Liver (tissue), 8 donors: ENCODE measurements at regions not wholly inside any gene's neighbourhood (a gene's known extent, or its start where the extent isn't known, plus 50 kb on each side); places are given as distances from the start of the nearest gene placed in this dataset.

Experiments used
- DNase-seq: peaks from one replicate; pipeline ENCODE4 v3.0.0-alpha.2; 2017; ENCODE audit warnings: low spot score
- H3K27ac ChIP-seq, 2 donors: one replicate each; pipeline ENCODE4 v1.7.0; 2013; ENCODE audit warnings: inconsistent platforms in 2 of 2, low read length in 2 of 2, control low read depth in 1 of 2, low read depth in 1 of 2, mild to moderate bottlenecking in 1 of 2
- H3K27me3 ChIP-seq, 4 donors: one replicate each; pipeline versions ENCODE4 v1.6.1 to v1.7.0; 2013; ENCODE audit warnings: low read length in 3 of 4, inconsistent platforms in 1 of 4, mild to moderate bottlenecking in 1 of 4, moderate library complexity in 1 of 4; ENCODE audit not compliant: control insufficient read depth in 4 of 4, insufficient read depth in 4 of 4
- H3K36me3 ChIP-seq, 4 donors: one replicate each; pipeline versions ENCODE4 v1.6.1 to v1.7.0; 2013; ENCODE audit warnings: low read length in 3 of 4, mild to moderate bottlenecking in 3 of 4, low read depth in 1 of 4, moderate library complexity in 1 of 4; ENCODE audit not compliant: control insufficient read depth in 4 of 4, insufficient read depth in 3 of 4
- H3K4me1 ChIP-seq, 4 donors: one replicate each; pipeline versions ENCODE4 v1.6.1 to v1.7.0; 2013; ENCODE audit warnings: low read length in 3 of 4, mild to moderate bottlenecking in 3 of 4, moderate library complexity in 1 of 4; ENCODE audit not compliant: control insufficient read depth in 4 of 4, insufficient read depth in 4 of 4
- H3K4me3 ChIP-seq, 3 donors: one replicate each; pipeline versions ENCODE4 v1.6.1 to v1.7.0; 2013; ENCODE audit warnings: low read length in 3 of 3, control low read depth in 1 of 3, low read depth in 1 of 3, mild to moderate bottlenecking in 1 of 3
- H3K9ac ChIP-seq, 2 donors: one replicate each; pipeline ENCODE4 v1.7.0; 2013; ENCODE audit warnings: low read length in 2 of 2, mild to moderate bottlenecking in 2 of 2, moderate library complexity in 2 of 2, control low read depth in 1 of 2, low read depth in 1 of 2
- H3K9me3 ChIP-seq, 4 donors: one replicate each; pipeline versions ENCODE4 v1.6.1 to v1.7.0; 2013; ENCODE audit warnings: low read length in 3 of 4; ENCODE audit not compliant: control insufficient read depth in 4 of 4
- EGR1 ChIP-seq, 2 donors: IDR thresholded peaks; 2 replicates each; pipeline ENCODE4 v1.6.1; 2016 to 2018; ENCODE audit warnings: antibody characterized with exemption in 2 of 2, low read depth in 2 of 2
- FOXA1 ChIP-seq: IDR thresholded peaks from 2 replicates; pipeline ENCODE4 v1.6.1; 2016; ENCODE audit warnings: antibody characterized with exemption
- FOXA2 ChIP-seq: IDR thresholded peaks from 2 replicates; pipeline ENCODE4 v1.6.1; 2016; ENCODE audit warnings: antibody characterized with exemption
- GABPA ChIP-seq, 2 donors: IDR thresholded peaks in 1 of 2; conservative IDR thresholded peaks in 1 of 2; 2 replicates each; pipeline ENCODE4 v1.6.1; 2016; ENCODE audit warnings: antibody characterized with exemption in 2 of 2, mild to moderate bottlenecking in 1 of 2, moderate library complexity in 1 of 2
- HNF4A ChIP-seq, 2 donors: conservative IDR thresholded peaks; 2 replicates each; pipeline ENCODE4 v1.6.1; 2016; ENCODE audit warnings: antibody characterized with exemption in 2 of 2, mild to moderate bottlenecking in 2 of 2
- HNF4G ChIP-seq: IDR thresholded peaks from 2 replicates; pipeline ENCODE4 v1.6.1; 2016; ENCODE audit warnings: antibody characterized with exemption
- JUND ChIP-seq, 2 donors: IDR thresholded peaks; 2 replicates each; pipeline ENCODE4 v1.6.1; 2016; ENCODE audit warnings: antibody characterized with exemption in 2 of 2
- NR2F2 ChIP-seq: IDR thresholded peaks from 2 replicates; pipeline ENCODE4 v1.6.1; 2016; ENCODE audit warnings: antibody characterized with exemption
- RAD21 ChIP-seq, 2 donors: IDR thresholded peaks; 2 replicates each; pipeline ENCODE4 v1.6.1; 2016; ENCODE audit warnings: antibody characterized with exemption in 2 of 2, mild to moderate bottlenecking in 2 of 2
- RXRA ChIP-seq, 2 donors: IDR thresholded peaks; 2 replicates each; pipeline ENCODE4 v1.6.1; 2017 to 2018; ENCODE audit warnings: antibody characterized with exemption in 2 of 2, mild to moderate bottlenecking in 1 of 2
- SP1 ChIP-seq: IDR thresholded peaks from 2 replicates; pipeline ENCODE4 v1.6.1; 2018; ENCODE audit warnings: antibody characterized with exemption, mild to moderate bottlenecking
- TAF1 ChIP-seq: conservative IDR thresholded peaks from 2 replicates; pipeline ENCODE4 v1.6.1; 2016; ENCODE audit warnings: antibody characterized with exemption, mild to moderate bottlenecking
- YY1 ChIP-seq: IDR thresholded peaks from 2 replicates; pipeline ENCODE4 v1.6.1; 2016; ENCODE audit warnings: antibody characterized with exemption, mild to moderate bottlenecking
- WGBS: extraction: QIAGEN DNeasy Blood & Tissue Kit; methylation state at CpG from one replicate; pipeline ENCODE4 v1.1.7; 2013; 5-methylcytosine and 5-hydroxymethylcytosine counted together
- TF ChIP-seq, protein P1 (sequence below): IDR thresholded peaks from 2 replicates; pipeline ENCODE4 v1.6.1; 2016; ENCODE audit warnings: antibody characterized with exemption
- TF ChIP-seq, protein P2 (sequence below): fragments of 150-350 bp; IDR thresholded peaks from 2 replicates; pipeline ENCODE4 v1.5.1; 2017; ENCODE audit warnings: improper control_type of control experiment, low read depth, low read length; ENCODE audit not compliant: missing input control
- TF ChIP-seq, protein P3 (sequence below): IDR thresholded peaks from 2 replicates; pipeline ENCODE4 v1.6.1; 2016; ENCODE audit warnings: antibody characterized with exemption, mild to moderate bottlenecking
- TF ChIP-seq, protein P4 (sequence below): IDR thresholded peaks from 2 replicates; pipeline ENCODE4 v1.6.1; 2016; ENCODE audit warnings: antibody characterized with exemption
- TF ChIP-seq, protein P5 (sequence below): IDR thresholded peaks from 2 replicates; pipeline ENCODE4 v1.6.1; 2016; ENCODE audit warnings: antibody characterized with exemption
- donor health status: healthy.
- donor health status: healthy.
- donor health status: healthy.
- donor health status: healthy.
- donor health status: healthy.

DNA sequence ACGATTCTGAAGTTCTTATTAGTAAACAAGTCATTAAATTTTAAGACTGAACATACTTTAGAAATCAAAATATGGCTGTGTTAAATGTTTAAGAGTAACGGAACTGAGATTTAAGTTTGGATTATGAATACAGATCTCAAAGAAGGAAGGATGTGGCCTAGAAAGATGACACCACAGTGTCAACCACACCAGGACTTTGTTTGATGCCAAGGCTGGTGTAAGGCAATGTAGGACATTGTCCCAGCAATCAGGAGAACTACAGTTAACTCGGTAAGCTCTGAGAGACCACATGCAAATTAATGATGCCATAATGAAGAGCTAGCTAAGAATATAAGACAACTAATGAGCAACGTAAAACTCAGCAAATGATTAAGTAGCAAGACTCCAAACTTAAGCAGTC, 932.9 kb downstream of the ADGRL2 start:
- DNase-seq: no peak
- no peak overlapping the region for H3K27ac ChIP-seq
- no peak overlapping the region for H3K4me3 ChIP-seq
- H3K27me3 ChIP-seq: no peaks in the 10 kb centered on the region
- 84% methylated on average over 4 of the region's 4 CpGs for WGBS
- no peak overlapping the region for H3K9ac ChIP-seq
- H3K9me3 ChIP-seq: peaks cover 0 to 9% (median 5%) of the 10 kb centered on the region in 4 donors
- H3K36me3 ChIP-seq: no peaks in the 10 kb centered on the region
- H3K4me1 ChIP-seq: no peaks in the 10 kb centered on the region
- no peak for TF ChIP-seq JUND (IDR thresholded peaks at IDR 0.05)
- TF ChIP-seq HNF4A (conservative IDR thresholded peaks at IDR 0.05): no peak
- no peak for TF ChIP-seq GABPA (IDR thresholded peaks at IDR 0.05 in 1 of 2, conservative IDR thresholded peaks at IDR 0.05 in 1 of 2)
- no peak for TF ChIP-seq TAF1

DNA sequence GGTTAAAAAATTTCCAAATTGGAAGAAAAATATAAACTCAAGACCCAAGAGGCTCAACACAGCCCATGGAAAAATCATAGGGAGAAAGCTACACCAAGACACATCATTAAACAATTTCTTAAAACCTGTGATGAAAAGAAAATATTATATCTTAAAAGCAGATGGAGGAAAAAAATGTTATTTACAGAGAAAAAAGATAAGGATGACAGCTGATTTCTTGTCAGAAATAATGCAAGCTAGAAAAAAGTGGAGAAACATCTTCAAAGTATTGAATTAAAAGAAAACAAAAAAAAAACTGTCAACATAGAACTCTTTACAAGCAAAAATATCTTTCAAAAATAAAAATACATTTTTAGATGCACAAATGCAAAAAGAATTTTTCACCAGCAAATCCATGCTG, 930.5 kb downstream of the ADGRL2 start:
- Histone ChIP-seq H3K4me3 (no peak overlapping the region), H3K27me3 (no peaks in the 10 kb centered on the region), H3K27ac (no peak overlapping the region), H3K4me1 (peaks cover 0 to 2% (median 0%) of the 10 kb centered on the region in 4 donors), H3K36me3 (no peaks in the 10 kb centered on the region), H3K9me3 (peaks cover 0 to 9% (median 5%) of the 10 kb centered on the region in 4 donors), H3K9ac (no peak overlapping the region)
- TF ChIP-seq, protein P1, sequence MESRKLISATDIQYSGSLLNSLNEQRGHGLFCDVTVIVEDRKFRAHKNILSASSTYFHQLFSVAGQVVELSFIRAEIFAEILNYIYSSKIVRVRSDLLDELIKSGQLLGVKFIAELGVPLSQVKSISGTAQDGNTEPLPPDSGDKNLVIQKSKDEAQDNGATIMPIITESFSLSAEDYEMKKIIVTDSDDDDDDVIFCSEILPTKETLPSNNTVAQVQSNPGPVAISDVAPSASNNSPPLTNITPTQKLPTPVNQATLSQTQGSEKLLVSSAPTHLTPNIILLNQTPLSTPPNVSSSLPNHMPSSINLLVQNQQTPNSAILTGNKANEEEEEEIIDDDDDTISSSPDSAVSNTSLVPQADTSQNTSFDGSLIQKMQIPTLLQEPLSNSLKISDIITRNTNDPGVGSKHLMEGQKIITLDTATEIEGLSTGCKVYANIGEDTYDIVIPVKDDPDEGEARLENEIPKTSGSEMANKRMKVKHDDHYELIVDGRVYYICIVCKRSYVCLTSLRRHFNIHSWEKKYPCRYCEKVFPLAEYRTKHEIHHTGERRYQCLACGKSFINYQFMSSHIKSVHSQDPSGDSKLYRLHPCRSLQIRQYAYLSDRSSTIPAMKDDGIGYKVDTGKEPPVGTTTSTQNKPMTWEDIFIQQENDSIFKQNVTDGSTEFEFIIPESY: no peak
- TF ChIP-seq TAF1: no peak
- no peak for DNase-seq

DNA sequence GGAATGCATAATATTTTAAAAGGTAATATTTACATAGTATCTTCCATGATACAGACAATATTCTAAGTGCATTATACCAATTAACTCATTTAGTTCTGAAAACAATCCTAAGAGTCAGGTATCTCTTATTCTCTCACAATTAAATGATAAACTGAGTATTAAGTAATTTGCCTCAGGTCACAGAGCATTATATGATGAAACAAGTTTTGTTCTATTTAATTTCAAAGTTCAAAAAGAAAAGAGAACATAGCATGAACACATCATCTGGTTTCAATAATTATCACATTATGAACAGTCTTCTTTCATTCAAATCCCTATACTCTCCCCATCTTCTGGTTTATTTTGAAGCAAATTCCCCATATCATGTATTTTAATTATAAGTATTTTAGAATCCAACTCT, 927.5 kb downstream of the ADGRL2 start:
- TF ChIP-seq, protein P2, sequence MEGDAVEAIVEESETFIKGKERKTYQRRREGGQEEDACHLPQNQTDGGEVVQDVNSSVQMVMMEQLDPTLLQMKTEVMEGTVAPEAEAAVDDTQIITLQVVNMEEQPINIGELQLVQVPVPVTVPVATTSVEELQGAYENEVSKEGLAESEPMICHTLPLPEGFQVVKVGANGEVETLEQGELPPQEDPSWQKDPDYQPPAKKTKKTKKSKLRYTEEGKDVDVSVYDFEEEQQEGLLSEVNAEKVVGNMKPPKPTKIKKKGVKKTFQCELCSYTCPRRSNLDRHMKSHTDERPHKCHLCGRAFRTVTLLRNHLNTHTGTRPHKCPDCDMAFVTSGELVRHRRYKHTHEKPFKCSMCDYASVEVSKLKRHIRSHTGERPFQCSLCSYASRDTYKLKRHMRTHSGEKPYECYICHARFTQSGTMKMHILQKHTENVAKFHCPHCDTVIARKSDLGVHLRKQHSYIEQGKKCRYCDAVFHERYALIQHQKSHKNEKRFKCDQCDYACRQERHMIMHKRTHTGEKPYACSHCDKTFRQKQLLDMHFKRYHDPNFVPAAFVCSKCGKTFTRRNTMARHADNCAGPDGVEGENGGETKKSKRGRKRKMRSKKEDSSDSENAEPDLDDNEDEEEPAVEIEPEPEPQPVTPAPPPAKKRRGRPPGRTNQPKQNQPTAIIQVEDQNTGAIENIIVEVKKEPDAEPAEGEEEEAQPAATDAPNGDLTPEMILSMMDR: no peak
- TF ChIP-seq NR2F2: no peak
- TF ChIP-seq JUND (IDR thresholded peaks at IDR 0.05): no peak
- TF ChIP-seq, protein P1: no peak
- TF ChIP-seq HNF4G: no peak
- no peak for TF ChIP-seq EGR1 (IDR thresholded peaks at IDR 0.05; ENCODE audit: low read depth in 2 of 2)
- TF ChIP-seq, protein P3, sequence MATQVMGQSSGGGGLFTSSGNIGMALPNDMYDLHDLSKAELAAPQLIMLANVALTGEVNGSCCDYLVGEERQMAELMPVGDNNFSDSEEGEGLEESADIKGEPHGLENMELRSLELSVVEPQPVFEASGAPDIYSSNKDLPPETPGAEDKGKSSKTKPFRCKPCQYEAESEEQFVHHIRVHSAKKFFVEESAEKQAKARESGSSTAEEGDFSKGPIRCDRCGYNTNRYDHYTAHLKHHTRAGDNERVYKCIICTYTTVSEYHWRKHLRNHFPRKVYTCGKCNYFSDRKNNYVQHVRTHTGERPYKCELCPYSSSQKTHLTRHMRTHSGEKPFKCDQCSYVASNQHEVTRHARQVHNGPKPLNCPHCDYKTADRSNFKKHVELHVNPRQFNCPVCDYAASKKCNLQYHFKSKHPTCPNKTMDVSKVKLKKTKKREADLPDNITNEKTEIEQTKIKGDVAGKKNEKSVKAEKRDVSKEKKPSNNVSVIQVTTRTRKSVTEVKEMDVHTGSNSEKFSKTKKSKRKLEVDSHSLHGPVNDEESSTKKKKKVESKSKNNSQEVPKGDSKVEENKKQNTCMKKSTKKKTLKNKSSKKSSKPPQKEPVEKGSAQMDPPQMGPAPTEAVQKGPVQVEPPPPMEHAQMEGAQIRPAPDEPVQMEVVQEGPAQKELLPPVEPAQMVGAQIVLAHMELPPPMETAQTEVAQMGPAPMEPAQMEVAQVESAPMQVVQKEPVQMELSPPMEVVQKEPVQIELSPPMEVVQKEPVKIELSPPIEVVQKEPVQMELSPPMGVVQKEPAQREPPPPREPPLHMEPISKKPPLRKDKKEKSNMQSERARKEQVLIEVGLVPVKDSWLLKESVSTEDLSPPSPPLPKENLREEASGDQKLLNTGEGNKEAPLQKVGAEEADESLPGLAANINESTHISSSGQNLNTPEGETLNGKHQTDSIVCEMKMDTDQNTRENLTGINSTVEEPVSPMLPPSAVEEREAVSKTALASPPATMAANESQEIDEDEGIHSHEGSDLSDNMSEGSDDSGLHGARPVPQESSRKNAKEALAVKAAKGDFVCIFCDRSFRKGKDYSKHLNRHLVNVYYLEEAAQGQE: no peak
- TF ChIP-seq RAD21 (IDR thresholded peaks at IDR 0.05): no peak
- peak in 1 of 2 donors; percentile 74 for TF ChIP-seq HNF4A (conservative IDR thresholded peaks at IDR 0.05)
- no peak for TF ChIP-seq FOXA1
- no peak for TF ChIP-seq FOXA2
- TF ChIP-seq SP1: no peak
- no peak for TF ChIP-seq GABPA (IDR thresholded peaks at IDR 0.05 in 1 of 2, conservative IDR thresholded peaks at IDR 0.05 in 1 of 2)
- TF ChIP-seq YY1: peak; percentile 22
- TF ChIP-seq, protein P4, sequence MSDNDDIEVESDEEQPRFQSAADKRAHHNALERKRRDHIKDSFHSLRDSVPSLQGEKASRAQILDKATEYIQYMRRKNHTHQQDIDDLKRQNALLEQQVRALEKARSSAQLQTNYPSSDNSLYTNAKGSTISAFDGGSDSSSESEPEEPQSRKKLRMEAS: no peak
- peak in 1 of 2 donors; percentile 39 for TF ChIP-seq RXRA (IDR thresholded peaks at IDR 0.05)
- TF ChIP-seq TAF1: no peak
- TF ChIP-seq, protein P5, sequence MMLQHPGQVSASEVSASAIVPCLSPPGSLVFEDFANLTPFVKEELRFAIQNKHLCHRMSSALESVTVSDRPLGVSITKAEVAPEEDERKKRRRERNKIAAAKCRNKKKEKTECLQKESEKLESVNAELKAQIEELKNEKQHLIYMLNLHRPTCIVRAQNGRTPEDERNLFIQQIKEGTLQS: no peak

More for the DNA sequence above, 927.5 kb downstream of the ADGRL2 start:
- peaks cover 0 to 2% (median 0%) of the 10 kb centered on the region in 4 donors for H3K4me1 ChIP-seq
- no peaks in the 10 kb centered on the region for H3K36me3 ChIP-seq
- no peaks in the 10 kb centered on the region for H3K27me3 ChIP-seq
- H3K4me3 ChIP-seq: no peak overlapping the region
- H3K9ac ChIP-seq: no peak overlapping the region
- no peak overlapping the region for H3K27ac ChIP-seq
- no peak for DNase-seq
- H3K9me3 ChIP-seq: peaks cover 0 to 9% (median 5%) of the 10 kb centered on the region in 4 donors
